ENCODE measurements at regions not wholly inside any gene's neighbourhood (a gene's known extent, or its start where the extent isn't known, plus 50 kb on each side); places are given as distances from the start of the nearest gene placed in this dataset.

DNA sequence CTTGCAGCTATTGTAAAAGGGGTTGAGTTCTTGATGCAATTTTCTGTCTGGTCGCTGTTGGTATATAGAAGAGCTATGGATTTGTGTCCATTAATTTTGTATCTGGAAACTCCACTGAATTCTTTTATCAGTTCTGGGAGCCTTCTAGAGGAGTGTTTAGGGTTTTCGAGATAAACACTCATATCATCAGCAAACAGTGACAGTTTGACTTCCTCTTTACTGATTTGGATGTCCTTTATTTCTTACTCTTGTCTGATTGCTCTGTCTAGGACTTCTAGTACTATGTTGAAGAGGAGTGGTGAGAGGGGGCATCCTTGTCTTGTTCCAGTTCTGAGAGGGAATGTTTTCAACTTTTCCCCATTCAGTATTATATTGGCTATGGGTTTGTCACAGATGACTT is 120.8 kb upstream of the SSTR4 start (continued):
- TF ChIP-seq MXI1 (IDR thresholded peaks at IDR 0.05; ENCODE audit: low read depth, low read length) (no peak), JUND (IDR thresholded peaks at IDR 0.05) (no peak), MEF2A (IDR thresholded peaks at IDR 0.05; ENCODE audit: borderline replicate concordance, low read depth) (no peak)

DNA sequence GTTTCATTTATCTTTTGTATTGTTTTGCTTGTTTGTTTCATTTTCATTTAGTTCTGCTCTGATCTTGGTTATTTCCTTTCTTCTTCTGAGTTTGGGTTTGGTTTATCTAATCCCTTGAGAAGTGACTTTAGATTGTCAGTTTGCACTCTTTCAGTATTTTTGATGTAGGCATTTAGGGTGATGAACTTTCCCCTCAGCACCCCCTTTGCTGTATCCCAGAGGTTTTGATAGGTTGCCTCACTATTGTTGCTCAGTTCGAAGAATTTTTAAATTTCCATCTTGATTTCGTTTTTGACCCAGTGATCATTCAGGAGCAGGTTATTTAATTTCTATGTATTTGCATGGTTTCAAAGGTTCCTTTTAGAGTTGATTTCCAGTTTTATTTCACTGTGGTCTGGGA is 119.6 kb upstream of the SSTR4 start:
- Histone ChIP-seq H3K4me3 (ENCODE audit: low read depth in 2 of 2, low read length in 1 of 2) (no peak overlapping the region), H3K4me2 (no peak overlapping the region), H3K4me1 (ENCODE audit: control insufficient read depth in 1 of 2, insufficient read depth in 2 of 2, low read depth in 1 of 2, low read length in 1 of 2) (no peaks in the 10 kb centered on the region), H3K9me3 (no peaks in the 10 kb centered on the region), H3K9me2 (no peaks in the 10 kb centered on the region), H3K27ac (ENCODE audit: low read depth in 2 of 2, low read length in 1 of 2) (no peak overlapping the region), H2AFZ (ENCODE audit: low read depth) (no peak overlapping the region), H4K20me1 (ENCODE audit: insufficient read depth) (no peaks in the 10 kb centered on the region), H3K27me3 (ENCODE audit: insufficient read depth) (peaks cover 2% of the 10 kb centered on the region), H3K9ac (no peak overlapping the region), H3K36me3 (replicated peaks in 1 of 2; ENCODE audit: control insufficient read depth in 1 of 2, insufficient read depth in 2 of 2, low read length in 1 of 2) (no peaks in the 10 kb centered on the region), H3K79me2 (ENCODE audit: insufficient read depth) (no peaks in the 10 kb centered on the region), H3F3A (replicated peaks; ENCODE audit: insufficient read depth) (no peaks in the 10 kb centered on the region)
- no peak for DNase-seq
- TF ChIP-seq GATA2 (CRISPR knock-in tag; IDR thresholded peaks at IDR 0.05) (no peak), POLR2AphosphoS5 (IDR thresholded peaks at IDR 0.05; ENCODE audit: low read depth, low read length) (no peak), RFX5 (IDR thresholded peaks at IDR 0.05; ENCODE audit: low read length) (no peak), ELF1 (IDR thresholded peaks at IDR 0.05) (no peak), RCOR1 (IDR thresholded peaks at IDR 0.05; ENCODE audit: low read length) (no peak), CHD2 (IDR thresholded peaks at IDR 0.05; ENCODE audit: low read length, partially characterized antibody) (no peak), SIN3A (IDR thresholded peaks at IDR 0.05; ENCODE audit: borderline replicate concordance, low read depth, low read length) (no peak), NFIC (IDR thresholded peaks at IDR 0.05; ENCODE audit: borderline replicate concordance) (no peak), YY1 (IDR thresholded peaks at IDR 0.05; ENCODE audit: low read depth) (no peak), MXI1 (IDR thresholded peaks at IDR 0.05; ENCODE audit: low read depth, low read length) (no peak), SMC3 (IDR thresholded peaks at IDR 0.05; ENCODE audit: low read depth, low read length) (no peak), JUND (IDR thresholded peaks at IDR 0.05) (no peak)
- TF ChIP-seq, protein P1, sequence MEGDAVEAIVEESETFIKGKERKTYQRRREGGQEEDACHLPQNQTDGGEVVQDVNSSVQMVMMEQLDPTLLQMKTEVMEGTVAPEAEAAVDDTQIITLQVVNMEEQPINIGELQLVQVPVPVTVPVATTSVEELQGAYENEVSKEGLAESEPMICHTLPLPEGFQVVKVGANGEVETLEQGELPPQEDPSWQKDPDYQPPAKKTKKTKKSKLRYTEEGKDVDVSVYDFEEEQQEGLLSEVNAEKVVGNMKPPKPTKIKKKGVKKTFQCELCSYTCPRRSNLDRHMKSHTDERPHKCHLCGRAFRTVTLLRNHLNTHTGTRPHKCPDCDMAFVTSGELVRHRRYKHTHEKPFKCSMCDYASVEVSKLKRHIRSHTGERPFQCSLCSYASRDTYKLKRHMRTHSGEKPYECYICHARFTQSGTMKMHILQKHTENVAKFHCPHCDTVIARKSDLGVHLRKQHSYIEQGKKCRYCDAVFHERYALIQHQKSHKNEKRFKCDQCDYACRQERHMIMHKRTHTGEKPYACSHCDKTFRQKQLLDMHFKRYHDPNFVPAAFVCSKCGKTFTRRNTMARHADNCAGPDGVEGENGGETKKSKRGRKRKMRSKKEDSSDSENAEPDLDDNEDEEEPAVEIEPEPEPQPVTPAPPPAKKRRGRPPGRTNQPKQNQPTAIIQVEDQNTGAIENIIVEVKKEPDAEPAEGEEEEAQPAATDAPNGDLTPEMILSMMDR (IDR thresholded peaks at IDR 0.05): no peak
- TF ChIP-seq, protein P2, sequence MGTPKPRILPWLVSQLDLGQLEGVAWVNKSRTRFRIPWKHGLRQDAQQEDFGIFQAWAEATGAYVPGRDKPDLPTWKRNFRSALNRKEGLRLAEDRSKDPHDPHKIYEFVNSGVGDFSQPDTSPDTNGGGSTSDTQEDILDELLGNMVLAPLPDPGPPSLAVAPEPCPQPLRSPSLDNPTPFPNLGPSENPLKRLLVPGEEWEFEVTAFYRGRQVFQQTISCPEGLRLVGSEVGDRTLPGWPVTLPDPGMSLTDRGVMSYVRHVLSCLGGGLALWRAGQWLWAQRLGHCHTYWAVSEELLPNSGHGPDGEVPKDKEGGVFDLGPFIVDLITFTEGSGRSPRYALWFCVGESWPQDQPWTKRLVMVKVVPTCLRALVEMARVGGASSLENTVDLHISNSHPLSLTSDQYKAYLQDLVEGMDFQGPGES (IDR thresholded peaks at IDR 0.05; ENCODE audit: low read depth, low read length): no peak
- TF ChIP-seq, protein P3, sequence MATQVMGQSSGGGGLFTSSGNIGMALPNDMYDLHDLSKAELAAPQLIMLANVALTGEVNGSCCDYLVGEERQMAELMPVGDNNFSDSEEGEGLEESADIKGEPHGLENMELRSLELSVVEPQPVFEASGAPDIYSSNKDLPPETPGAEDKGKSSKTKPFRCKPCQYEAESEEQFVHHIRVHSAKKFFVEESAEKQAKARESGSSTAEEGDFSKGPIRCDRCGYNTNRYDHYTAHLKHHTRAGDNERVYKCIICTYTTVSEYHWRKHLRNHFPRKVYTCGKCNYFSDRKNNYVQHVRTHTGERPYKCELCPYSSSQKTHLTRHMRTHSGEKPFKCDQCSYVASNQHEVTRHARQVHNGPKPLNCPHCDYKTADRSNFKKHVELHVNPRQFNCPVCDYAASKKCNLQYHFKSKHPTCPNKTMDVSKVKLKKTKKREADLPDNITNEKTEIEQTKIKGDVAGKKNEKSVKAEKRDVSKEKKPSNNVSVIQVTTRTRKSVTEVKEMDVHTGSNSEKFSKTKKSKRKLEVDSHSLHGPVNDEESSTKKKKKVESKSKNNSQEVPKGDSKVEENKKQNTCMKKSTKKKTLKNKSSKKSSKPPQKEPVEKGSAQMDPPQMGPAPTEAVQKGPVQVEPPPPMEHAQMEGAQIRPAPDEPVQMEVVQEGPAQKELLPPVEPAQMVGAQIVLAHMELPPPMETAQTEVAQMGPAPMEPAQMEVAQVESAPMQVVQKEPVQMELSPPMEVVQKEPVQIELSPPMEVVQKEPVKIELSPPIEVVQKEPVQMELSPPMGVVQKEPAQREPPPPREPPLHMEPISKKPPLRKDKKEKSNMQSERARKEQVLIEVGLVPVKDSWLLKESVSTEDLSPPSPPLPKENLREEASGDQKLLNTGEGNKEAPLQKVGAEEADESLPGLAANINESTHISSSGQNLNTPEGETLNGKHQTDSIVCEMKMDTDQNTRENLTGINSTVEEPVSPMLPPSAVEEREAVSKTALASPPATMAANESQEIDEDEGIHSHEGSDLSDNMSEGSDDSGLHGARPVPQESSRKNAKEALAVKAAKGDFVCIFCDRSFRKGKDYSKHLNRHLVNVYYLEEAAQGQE (IDR thresholded peaks at IDR 0.05; ENCODE audit: low read depth, low read length): no peak
- TF ChIP-seq, protein P4, sequence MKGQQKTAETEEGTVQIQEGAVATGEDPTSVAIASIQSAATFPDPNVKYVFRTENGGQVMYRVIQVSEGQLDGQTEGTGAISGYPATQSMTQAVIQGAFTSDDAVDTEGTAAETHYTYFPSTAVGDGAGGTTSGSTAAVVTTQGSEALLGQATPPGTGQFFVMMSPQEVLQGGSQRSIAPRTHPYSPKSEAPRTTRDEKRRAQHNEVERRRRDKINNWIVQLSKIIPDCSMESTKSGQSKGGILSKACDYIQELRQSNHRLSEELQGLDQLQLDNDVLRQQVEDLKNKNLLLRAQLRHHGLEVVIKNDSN (IDR thresholded peaks at IDR 0.05; ENCODE audit: borderline replicate concordance, low read depth): no peak
- TF ChIP-seq, protein P5, sequence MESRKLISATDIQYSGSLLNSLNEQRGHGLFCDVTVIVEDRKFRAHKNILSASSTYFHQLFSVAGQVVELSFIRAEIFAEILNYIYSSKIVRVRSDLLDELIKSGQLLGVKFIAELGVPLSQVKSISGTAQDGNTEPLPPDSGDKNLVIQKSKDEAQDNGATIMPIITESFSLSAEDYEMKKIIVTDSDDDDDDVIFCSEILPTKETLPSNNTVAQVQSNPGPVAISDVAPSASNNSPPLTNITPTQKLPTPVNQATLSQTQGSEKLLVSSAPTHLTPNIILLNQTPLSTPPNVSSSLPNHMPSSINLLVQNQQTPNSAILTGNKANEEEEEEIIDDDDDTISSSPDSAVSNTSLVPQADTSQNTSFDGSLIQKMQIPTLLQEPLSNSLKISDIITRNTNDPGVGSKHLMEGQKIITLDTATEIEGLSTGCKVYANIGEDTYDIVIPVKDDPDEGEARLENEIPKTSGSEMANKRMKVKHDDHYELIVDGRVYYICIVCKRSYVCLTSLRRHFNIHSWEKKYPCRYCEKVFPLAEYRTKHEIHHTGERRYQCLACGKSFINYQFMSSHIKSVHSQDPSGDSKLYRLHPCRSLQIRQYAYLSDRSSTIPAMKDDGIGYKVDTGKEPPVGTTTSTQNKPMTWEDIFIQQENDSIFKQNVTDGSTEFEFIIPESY (IDR thresholded peaks at IDR 0.05; ENCODE audit: borderline replicate concordance, low read depth): no peak
- ChIA-PET POLR2A (no interaction called here), CTCF (no interaction called here)
- 10% methylated on average over 2 of the region's 2 CpGs for WGBS (ENCODE audit: low lambda C conversion rate)

Data from SK-N-SH (cell line).